Activated CD8-positive, alpha-beta memory T cell treated with anti-CD3 and anti-CD28 coated beads, Interleukin-2, amount 50 U/mL, for 24 hours (primary cell): ENCODE measurements at regions not wholly inside any gene's neighbourhood (a gene's known extent, or its start where the extent isn't known, plus 50 kb on each side); places are given as distances from the start of the nearest gene placed in this dataset.

Experiments
- DNase-seq: peaks from one replicate; pipeline ENCODE4 v3.0.0-alpha.2; 2020; ENCODE audit errors: extremely low read depth

DNA sequence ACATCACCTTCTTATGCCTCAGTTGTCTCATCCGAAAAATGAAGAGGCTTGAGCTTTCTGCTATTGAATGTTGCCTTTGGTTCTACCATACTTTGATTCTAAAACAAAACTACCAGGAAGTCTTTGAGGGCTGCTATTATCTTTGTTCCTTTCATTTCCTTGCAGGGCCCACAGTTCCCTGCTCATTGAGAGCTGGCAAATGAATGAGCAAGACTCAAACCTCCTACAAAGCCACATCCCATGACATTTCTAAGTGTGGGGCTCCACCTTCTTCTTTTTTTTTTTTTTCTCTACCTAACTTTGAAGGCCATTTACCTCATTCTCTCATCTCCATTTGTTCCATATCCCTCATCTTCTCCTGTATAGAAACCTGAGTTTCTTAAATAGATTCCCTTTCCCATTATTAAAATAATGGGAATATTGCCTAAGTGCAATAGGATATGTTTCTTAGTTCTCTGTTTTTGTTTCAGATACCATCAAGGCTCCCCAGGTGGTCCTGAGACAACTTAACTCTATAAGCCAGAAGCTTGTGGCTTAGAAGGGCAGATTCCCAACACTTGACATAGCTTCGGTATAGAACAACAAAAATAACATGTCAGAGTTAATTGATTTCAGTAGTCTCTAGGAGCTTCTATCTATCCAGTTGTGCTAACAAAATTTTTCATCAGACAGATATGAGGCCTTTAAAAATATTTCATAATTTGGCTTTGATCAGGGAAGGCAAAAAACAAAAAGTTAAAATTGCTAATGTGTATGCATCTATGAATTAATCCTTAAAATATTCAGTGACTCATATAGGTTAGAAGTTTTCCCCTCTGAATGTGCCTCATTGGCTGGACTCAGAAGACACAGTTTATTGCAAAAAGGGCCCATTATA, 951.6 kb downstream of the TUSC7 start:
- no peak for DNase-seq

DNA sequence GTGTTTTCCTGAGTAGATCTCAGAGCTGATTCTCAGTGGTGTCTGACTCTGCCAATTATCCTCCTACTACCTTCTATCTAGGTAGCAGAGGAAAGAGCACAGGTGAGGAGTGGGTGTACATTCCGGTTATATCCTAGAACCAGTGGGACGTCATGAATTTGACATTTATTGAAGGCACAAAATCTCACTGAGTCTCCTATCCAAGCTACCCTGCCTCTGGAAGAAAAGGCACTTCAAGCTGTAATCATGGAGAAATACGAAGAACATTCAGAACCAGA, 952.2 kb downstream of the TUSC7 start:
- no peak for DNase-seq

- no peak for DNase-seq
These were observed 955.7 kb downstream of the TUSC7 start for GRCh38 chr3:117665296-117665695.

GRCh38 chr3:117666325-117666724, 956.7 kb downstream of the TUSC7 start:
- DNase-seq: no peak

DNA sequence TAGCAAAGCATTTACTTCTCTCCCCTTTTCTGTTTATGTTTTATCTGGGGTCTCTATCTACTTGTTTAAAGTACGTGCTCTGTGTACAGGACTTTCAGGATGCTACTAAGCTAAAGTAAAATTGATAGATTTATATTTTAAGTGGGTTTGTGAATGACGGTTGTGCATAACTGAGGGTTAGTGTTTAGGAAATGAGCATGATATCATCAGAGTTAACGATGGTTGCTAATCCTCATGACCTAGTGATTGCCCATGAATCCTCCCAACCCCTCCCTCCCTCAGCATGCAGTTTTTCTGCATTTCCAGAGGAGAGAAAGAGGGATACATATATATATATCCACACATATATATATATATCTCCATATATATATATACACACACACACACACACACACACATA, 957.2 kb downstream of the TUSC7 start:
- no peak for DNase-seq

- DNase-seq: no peak
These were observed 960.2 kb downstream of the TUSC7 start for GRCh38 chr3:117669774-117670173.

DNA sequence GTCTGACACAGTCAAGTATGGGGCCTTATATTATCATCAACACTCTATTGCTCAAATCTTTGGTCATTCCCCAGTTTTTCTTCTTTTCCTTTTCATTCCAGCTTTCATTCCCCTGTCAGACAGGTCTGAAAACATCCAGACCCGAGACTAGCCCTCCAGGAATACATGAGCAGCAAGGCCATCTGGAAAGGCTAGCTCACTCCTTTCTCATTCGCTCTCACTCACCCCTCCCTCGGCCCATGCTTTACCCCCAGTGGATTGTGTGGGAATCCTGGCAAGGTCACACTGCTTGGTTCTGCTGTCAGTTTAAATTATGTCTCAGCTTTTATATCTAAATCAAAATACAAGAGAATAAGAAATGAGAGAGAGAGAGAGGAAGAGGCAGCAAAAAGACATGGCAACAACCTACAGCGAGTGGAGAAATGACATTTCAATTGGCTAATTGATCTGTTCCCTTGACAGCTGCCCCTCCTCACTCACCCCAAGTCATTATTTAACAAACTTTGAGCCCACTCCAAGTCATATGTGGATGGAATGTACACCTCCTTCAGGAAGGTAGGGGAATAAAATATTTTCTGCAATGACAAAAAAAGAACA, 962.2 kb downstream of the TUSC7 start:
- no peak for DNase-seq

DNA sequence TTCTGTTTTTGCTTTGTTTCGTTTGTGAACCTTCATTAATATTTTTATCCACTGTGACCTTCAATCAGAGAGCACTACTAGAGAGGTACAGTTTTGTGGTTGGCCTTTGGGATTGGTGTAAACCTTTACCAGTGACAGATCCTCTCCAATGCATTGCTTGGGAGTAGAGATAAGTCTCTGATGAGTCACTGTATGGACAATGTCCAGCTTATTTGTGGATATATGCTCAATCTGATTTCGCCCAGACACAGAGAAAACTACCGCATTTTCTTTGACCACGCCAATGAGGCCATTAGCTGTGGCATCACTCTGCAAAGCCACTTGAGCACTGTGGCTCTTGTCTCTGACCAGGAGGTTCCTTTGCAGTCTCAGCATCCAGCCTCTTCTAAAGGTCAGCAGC, 964.7 kb downstream of the TUSC7 start:
- DNase-seq: no peak

DNA sequence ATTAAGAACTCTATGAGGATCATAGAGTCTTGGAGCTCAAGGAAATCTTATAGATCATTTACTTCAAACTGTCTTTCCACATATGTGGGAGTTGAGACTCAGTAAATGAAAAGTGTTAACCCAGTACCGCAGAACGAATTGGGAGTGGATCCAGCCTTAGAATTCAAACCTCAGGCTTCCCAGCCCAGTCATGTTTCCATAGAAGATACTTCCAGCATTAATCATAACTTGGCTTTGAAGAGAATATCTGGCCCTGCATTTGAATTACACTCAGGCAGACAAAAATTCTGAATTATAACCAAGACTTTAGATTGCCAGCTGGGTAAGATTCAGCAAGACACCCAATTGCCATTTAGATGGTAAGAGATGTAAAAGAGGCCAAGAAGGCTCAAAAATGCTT, 972.0 kb downstream of the TUSC7 start:
- no peak for DNase-seq

DNA sequence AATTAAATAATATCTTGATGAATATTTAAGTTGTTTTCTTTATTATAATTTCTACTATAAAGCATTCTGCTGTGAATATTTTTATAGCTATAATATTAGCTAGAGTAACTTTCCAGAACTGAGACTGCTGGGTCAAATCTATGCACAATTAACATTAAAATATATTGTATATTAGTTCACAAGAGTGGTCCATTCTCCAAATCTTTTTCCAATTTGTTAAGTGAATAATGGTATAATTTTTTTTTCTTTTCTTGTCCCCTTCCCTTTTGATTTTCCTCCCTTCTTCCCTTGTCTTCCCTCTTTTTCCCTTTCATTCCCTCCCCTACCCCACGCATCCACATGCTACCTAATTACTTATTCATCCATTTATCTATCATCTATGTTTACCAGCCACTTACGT, 977.5 kb downstream of the TUSC7 start:
- DNase-seq: no peak

- no peak for DNase-seq
These were observed 979.0 kb downstream of the TUSC7 start for GRCh38 chr3:117688583-117688982.

DNA sequence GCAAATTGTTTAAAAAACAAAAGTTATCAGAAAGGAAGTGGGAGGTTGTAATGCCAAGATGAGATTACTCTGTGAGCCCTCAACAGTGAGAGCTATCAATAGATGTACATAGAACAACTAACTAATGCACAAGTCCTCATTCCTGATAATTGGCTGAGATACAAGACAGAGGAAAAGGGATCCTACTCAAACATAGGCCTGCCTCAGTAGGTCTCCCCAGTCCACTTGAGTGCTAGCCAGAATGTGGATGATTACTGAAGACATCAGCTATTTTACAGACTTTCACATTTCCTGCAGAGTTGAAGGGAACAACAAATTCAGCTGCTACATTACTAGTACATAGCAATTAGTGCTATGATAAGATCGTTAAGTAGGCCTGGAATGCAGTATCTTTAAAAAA, 981.9 kb downstream of the TUSC7 start:
- no peak for DNase-seq

- DNase-seq: no peak
These were observed 982.9 kb downstream of the TUSC7 start for GRCh38 chr3:117692416-117692995.

GRCh38 chr3:117695321-117695720, 985.7 kb downstream of the TUSC7 start:
- no peak for DNase-seq

DNA sequence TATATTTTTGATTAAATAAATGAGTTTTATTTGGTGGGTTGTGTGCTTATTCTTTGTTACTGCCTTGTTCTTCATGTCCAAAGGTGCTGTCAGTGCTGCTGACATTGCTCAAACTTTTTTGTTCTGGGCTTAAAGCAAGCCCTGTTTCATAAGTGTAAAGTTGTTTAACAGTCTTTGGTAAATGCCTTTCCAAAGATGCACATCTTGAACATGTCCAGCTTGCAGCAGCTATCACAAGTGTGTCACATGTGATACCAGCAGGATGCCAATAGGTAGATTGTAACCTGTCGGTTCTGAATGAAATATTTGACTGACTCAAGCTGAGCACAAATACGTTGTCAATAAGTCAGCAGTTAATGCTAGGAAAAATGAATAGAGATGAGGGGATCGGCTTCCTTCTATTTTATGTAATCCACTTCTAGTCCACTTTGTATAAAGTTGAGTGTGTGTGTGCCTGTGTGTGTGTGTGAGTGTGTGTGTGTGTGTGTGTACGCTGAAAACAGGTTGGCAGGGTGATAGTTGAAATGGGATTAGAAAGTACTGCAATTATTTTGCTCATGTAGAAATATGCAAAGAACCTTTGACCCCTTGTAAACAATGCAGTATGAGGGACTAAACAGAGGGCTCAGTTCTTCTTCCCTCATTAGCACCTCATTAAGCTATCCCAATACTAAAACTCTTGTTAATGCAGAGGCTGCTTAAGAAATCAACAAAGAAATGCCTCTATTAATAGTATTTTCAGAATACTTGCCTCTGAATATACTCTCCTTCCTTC, 986.5 kb downstream of the TUSC7 start:
- DNase-seq: no peak

GRCh38 chr3:117696851-117697407, 987.4 kb downstream of the TUSC7 start:
- no peak for DNase-seq

- DNase-seq: no peak
These were observed 989.5 kb downstream of the TUSC7 start for GRCh38 chr3:117699058-117699457.

GRCh38 chr3:117700573-117701360, 991.2 kb downstream of the TUSC7 start:
- DNase-seq: no peak

DNA sequence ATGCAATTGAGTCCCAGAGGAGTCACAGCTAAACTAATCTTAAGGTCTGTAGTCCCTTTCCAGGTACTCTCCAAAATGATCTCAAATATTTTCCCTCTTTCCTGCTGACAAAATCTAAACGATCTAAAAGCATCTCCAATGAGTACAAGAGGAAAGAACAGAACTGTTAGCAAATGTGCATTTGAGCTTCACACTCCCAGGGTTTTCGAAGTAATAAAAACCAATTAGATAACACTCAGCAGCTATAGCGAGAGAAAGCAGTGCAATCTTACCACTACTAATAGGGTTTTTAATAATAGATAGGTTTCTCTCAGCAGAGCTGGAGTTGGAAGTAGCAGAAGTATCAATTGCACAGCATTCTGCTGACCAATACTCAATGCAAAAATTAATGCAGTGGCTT, 995.4 kb downstream of the TUSC7 start:
- no peak for DNase-seq

- DNase-seq: no peak
These were observed 996.5 kb downstream of the TUSC7 start for GRCh38 chr3:117706037-117706436.

DNA sequence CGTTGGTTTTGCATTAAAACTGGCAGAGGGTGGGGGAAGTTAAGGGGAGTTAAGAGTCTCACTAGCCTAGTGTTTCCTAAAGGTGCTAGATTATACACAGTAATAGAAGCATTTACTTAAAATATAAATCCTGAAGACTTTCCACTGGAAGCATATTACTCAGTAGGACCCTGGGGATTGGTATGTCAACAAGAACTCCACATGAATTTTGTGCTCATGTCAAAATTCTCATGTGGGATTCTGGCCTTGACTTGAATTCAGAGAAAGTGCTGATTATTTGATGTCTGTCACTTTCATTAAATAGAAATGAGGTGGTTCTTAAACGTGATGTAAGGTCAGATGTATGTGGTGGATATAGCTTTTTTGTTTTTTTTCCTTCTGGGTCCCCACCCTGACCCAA, 997.2 kb downstream of the TUSC7 start:
- no peak for DNase-seq

GRCh38 chr3:117708601-117709000, 999.0 kb downstream of the TUSC7 start:
- DNase-seq: no peak
